SK-N-SH treated with all-trans-retinoic acid at 6 μM for 48 hours (cell line): ENCODE measurements at regions not wholly inside any gene's neighbourhood (a gene's known extent, or its start where the extent isn't known, plus 50 kb on each side); places are given as distances from the start of the nearest gene placed in this dataset.

Experiments
- ATAC-seq: fragments of 200-7000 bp; cut with Tn5 transposase; 3 replicates; pipeline ENCODE4 v1.9.1; 2020; ENCODE audit warnings: mild to moderate bottlenecking, moderate library complexity
- ARNTL ChIP-seq: fragments of 450-650 bp; formaldehyde crosslinking; IDR thresholded peaks from 2 replicates; pipeline ENCODE4 v1.5.0; 2020; ENCODE audit warnings: low read depth, mild to moderate bottlenecking, moderate library complexity, borderline replicate concordance
- BACH2 ChIP-seq: fragments of 250-450 bp; sonication (Bioruptor Pico); IDR thresholded peaks from 2 replicates; pipeline ENCODE4 v1.9.0; 2021; ENCODE audit warnings: mild to moderate bottlenecking, borderline replicate concordance
- CREB5 ChIP-seq: fragments of 250-450 bp; sonication (Bioruptor Pico); IDR thresholded peaks from 2 replicates; pipeline ENCODE4 v1.5.1; 2020; ENCODE audit warnings: low read depth, mild to moderate bottlenecking, moderate library complexity
- CSDC2 ChIP-seq: fragments of 250-450 bp; sonication (Bioruptor Pico); IDR thresholded peaks from 2 replicates; pipeline ENCODE4 v1.5.0; 2020; ENCODE audit warnings: mild to moderate bottlenecking, moderate library complexity
- CSRNP3 ChIP-seq: fragments of 250-450 bp; sonication (Bioruptor Pico); IDR thresholded peaks from 2 replicates; pipeline ENCODE4 v1.5.1; 2021; ENCODE audit warnings: mild to moderate bottlenecking, moderate library complexity
- ESRRG ChIP-seq: fragments of 250-450 bp; sonication (Bioruptor Pico); IDR thresholded peaks from 2 replicates; pipeline ENCODE4 v1.6.1; 2021; ENCODE audit warnings: mild to moderate bottlenecking
- GLIS3 ChIP-seq: fragments of 250-450 bp; sonication (Bioruptor Pico); IDR thresholded peaks from 2 replicates; pipeline ENCODE4 v1.5.0; 2020; ENCODE audit warnings: mild to moderate bottlenecking, moderate library complexity
- ISL1 ChIP-seq: fragments of 250-450 bp; sonication (Bioruptor Pico); IDR thresholded peaks from 2 replicates; pipeline ENCODE4 v2.1.2; 2022; ENCODE audit warnings: mild to moderate bottlenecking, moderate library complexity
- OSR1 ChIP-seq: fragments of 250-450 bp; sonication (Bioruptor Pico); IDR thresholded peaks from 2 replicates; pipeline ENCODE4 v1.8.0; 2022; ENCODE audit warnings: moderate library complexity, mild to moderate bottlenecking, inconsistent platforms
- POU6F1 ChIP-seq: fragments of 250-450 bp; sonication (Bioruptor Pico); IDR thresholded peaks from 2 replicates; pipeline ENCODE4 v1.8.0; 2021; ENCODE audit warnings: low read depth, mild to moderate bottlenecking, moderate library complexity, borderline replicate concordance
- RARB ChIP-seq: fragments of 250-450 bp; sonication (Bioruptor Pico); IDR thresholded peaks from 2 replicates; pipeline ENCODE4 v1.8.0; 2021; ENCODE audit warnings: mild to moderate bottlenecking, moderate library complexity
- SNAI2 ChIP-seq: fragments of 250-450 bp; sonication (Bioruptor Pico); IDR thresholded peaks from 2 replicates; pipeline ENCODE4 v1.5.0; 2020; ENCODE audit warnings: mild to moderate bottlenecking, moderate library complexity
- TCF4 ChIP-seq: fragments of 250-450 bp; sonication (Bioruptor Pico); IDR thresholded peaks from 2 replicates; pipeline ENCODE4 v1.8.0; 2021; ENCODE audit warnings: mild to moderate bottlenecking, moderate library complexity, borderline replicate concordance
- TOX ChIP-seq: fragments of 250-450 bp; sonication (Bioruptor Pico); IDR thresholded peaks from 2 replicates; pipeline ENCODE4 v1.8.0; 2021; ENCODE audit warnings: mild to moderate bottlenecking, moderate library complexity, borderline replicate concordance
- TSHZ2 ChIP-seq: fragments of 250-450 bp; sonication (Bioruptor Pico); IDR thresholded peaks from 2 replicates; pipeline ENCODE4 v1.5.0; 2020; ENCODE audit warnings: mild to moderate bottlenecking, moderate library complexity
- ZC3H10 ChIP-seq: fragments of 250-450 bp; sonication (Bioruptor Pico); IDR thresholded peaks from 2 replicates; pipeline ENCODE4 v1.5.1; 2021; ENCODE audit warnings: mild to moderate bottlenecking, moderate library complexity
- ZFP3 ChIP-seq: fragments of 250-450 bp; sonication (Bioruptor Pico); IDR thresholded peaks from 2 replicates; pipeline ENCODE4 v1.5.0; 2020; ENCODE audit warnings: mild to moderate bottlenecking, moderate library complexity
- ZFP30 ChIP-seq: fragments of 450-650 bp; formaldehyde crosslinking; IDR thresholded peaks from 2 replicates; pipeline ENCODE4 v1.5.0; 2022; ENCODE audit warnings: mild to moderate bottlenecking, moderate library complexity
- ZNF565 ChIP-seq: fragments of 450-650 bp; formaldehyde crosslinking; conservative IDR thresholded peaks from 2 replicates; pipeline ENCODE4 v1.5.0; 2020; ENCODE audit warnings: low read depth, mild to moderate bottlenecking, moderate library complexity
- ZNF70 ChIP-seq: fragments of 450-650 bp; formaldehyde crosslinking; IDR thresholded peaks from 2 replicates; pipeline ENCODE4 v1.5.0; 2020; ENCODE audit warnings: mild to moderate bottlenecking, moderate library complexity
- ZNF8 ChIP-seq: fragments of 450-650 bp; formaldehyde crosslinking; IDR thresholded peaks from 2 replicates; pipeline ENCODE4 v1.5.0; 2020; ENCODE audit warnings: mild to moderate bottlenecking, moderate library complexity

- TF ChIP-seq GLIS3 (CRISPR knock-in tag) (no peak), ZNF565 (no peak), CSDC2 (no peak), SNAI2 (no peak), CREB5 (no peak), ESRRG (CRISPR knock-in tag) (no peak), TSHZ2 (no peak), RARB (CRISPR knock-in tag) (no peak), ZNF70 (no peak), ZFP3 (CRISPR knock-in tag) (no peak), CSRNP3 (CRISPR knock-in tag) (no peak), POU6F1 (CRISPR knock-in tag) (no peak), OSR1 (no peak), TOX (no peak)
- no peak for ATAC-seq
These were observed 161.7 kb upstream of the UBE2E1 start for GRCh38 chr3:23644099-23644498.

DNA sequence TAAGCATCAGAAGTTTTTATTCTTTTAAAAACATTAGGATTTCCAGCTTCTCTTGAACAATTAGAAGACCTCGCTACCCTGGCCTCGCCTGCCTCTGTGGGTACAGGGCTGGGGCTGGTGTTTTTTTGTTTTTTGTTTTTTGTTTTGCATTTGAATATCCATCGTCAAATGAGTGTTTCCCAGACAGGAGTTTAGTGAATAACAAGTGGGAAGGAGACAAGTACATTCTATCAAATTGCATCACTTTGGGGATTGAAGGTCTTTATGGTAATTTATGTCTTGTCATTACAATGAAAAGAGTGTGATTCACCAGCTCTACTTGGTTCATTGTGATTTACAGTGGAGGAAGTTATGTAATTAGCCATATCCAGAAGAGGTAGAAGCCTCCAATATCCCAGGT is 161.1 kb upstream of the UBE2E1 start:
- ATAC-seq = no peak
- TF ChIP-seq TCF4 (CRISPR knock-in tag) (no peak), ISL1 (CRISPR knock-in tag) (no peak), ARNTL (CRISPR knock-in tag) (no peak), POU6F1 (CRISPR knock-in tag) (no peak), RARB (CRISPR knock-in tag) (no peak), GLIS3 (CRISPR knock-in tag) (no peak), BACH2 (CRISPR knock-in tag) (no peak), ZNF70 (no peak), SNAI2 (no peak), TOX (no peak), OSR1 (no peak), ZNF8 (CRISPR knock-in tag) (no peak), ZNF565 (no peak), ZFP30 (CRISPR knock-in tag) (no peak), ZC3H10 (CRISPR knock-in tag) (no peak), CSDC2 (no peak), ZFP3 (CRISPR knock-in tag) (no peak)

- no peak for ATAC-seq
- TF ChIP-seq ZNF565 = no peak
- TF ChIP-seq ESRRG (CRISPR knock-in tag) = no peak
- no peak for TF ChIP-seq TOX
- TF ChIP-seq, all 23 proteins: peak for 0
These were observed 160.1 kb upstream of the UBE2E1 start for GRCh38 chr3:23645533-23646183.
